H1 (cell line): ENCODE measurements at regions not wholly inside any gene's neighbourhood (a gene's known extent, or its start where the extent isn't known, plus 50 kb on each side); places are given as distances from the start of the nearest gene placed in this dataset.

Source experiments
- HDAC6 ChIP-seq: IDR thresholded peaks from one replicate; pipeline ENCODE4 v1.7.1; 2012; ENCODE audit warnings: low read depth, mild to moderate bottlenecking, inconsistent platforms, low read length, moderate library complexity
- RBBP5 ChIP-seq: IDR thresholded peaks from 2 replicates; pipeline ENCODE4 v1.7.1; 2012; ENCODE audit warnings: low read depth, mild to moderate bottlenecking, inconsistent platforms, low read length, moderate library complexity, borderline replicate concordance

- TF ChIP-seq RBBP5, result no peak
- TF ChIP-seq HDAC6, result no peak
Observed at GRCh38 chr9:88233091-88233490, 94.8 kb upstream of the SPATA31C2 start (continued).
